ENCODE measurements at regions not wholly inside any gene's neighbourhood (a gene's known extent, or its start where the extent isn't known, plus 50 kb on each side); places are given as distances from the start of the nearest gene placed in this dataset.

- DNase-seq = no peak
These were observed 89.8 kb downstream of the UNCX start for GRCh38 chr7:1322240-1323110.

- no peak for DNase-seq
These were observed 90.7 kb downstream of the UNCX start for GRCh38 chr7:1323178-1324027.

GRCh38 chr7:1324028-1324900 is 91.6 kb downstream of the UNCX start:
- no peak for DNase-seq

GRCh38 chr7:1325246-1325645 is 92.6 kb downstream of the UNCX start:
- no peak for DNase-seq

GRCh38 chr7:1325646-1326510 is 93.2 kb downstream of the UNCX start:
- DNase-seq = no peak

- DNase-seq = no peak
These were observed 93.8 kb downstream of the UNCX start for GRCh38 chr7:1326511-1326785.

- DNase-seq = no peak
These were observed 96.6 kb downstream of the UNCX start for GRCh38 chr7:1329261-1329660.

GRCh38 chr7:1329966-1330800 is 97.5 kb downstream of the UNCX start:
- no peak for DNase-seq

- no peak for DNase-seq
These were observed 98.2 kb downstream of the UNCX start for GRCh38 chr7:1330801-1331425.

GRCh38 chr7:1331561-1332467 is 99.1 kb downstream of the UNCX start:
- no peak for DNase-seq

- DNase-seq = no peak
These were observed 103.8 kb downstream of the UNCX start for GRCh38 chr7:1336509-1336908.

- DNase-seq = no peak
These were observed 106.9 kb downstream of the UNCX start for GRCh38 chr7:1339611-1340010.

- DNase-seq = no peak
These were observed 107.4 kb downstream of the UNCX start for GRCh38 chr7:1340031-1340430.

GRCh38 chr7:1340461-1341360 is 108.0 kb downstream of the UNCX start:
- DNase-seq = no peak

- DNase-seq = no peak
These were observed 108.9 kb downstream of the UNCX start for GRCh38 chr7:1341361-1342089.

- no peak for DNase-seq
These were observed 109.5 kb downstream of the UNCX start for GRCh38 chr7:1342090-1342640.

GRCh38 chr7:1343551-1343950 is 110.9 kb downstream of the UNCX start:
- no peak for DNase-seq

GRCh38 chr7:1344421-1344820 is 111.7 kb downstream of the UNCX start:
- DNase-seq = no peak

Data from stimulated activated CD4-positive, alpha-beta T cell treated with anti-CD3 and anti-CD28 coated beads, Interleukin-4, amount 100 ng/mL, for 24 hours (primary cell).